HG02759 (cell line): ENCODE measurements at regions not wholly inside any gene's neighbourhood (a gene's known extent, or its start where the extent isn't known, plus 50 kb on each side); places are given as distances from the start of the nearest gene placed in this dataset.

Source experiments
- ATAC-seq: cut with Tn5 transposase; IDR thresholded peaks from one replicate; pipeline ENCODE4 v1.9.1; 2021; ENCODE audit warnings: mild to moderate bottlenecking, moderate library complexity; ENCODE audit not compliant: unreplicated experiment

DNA sequence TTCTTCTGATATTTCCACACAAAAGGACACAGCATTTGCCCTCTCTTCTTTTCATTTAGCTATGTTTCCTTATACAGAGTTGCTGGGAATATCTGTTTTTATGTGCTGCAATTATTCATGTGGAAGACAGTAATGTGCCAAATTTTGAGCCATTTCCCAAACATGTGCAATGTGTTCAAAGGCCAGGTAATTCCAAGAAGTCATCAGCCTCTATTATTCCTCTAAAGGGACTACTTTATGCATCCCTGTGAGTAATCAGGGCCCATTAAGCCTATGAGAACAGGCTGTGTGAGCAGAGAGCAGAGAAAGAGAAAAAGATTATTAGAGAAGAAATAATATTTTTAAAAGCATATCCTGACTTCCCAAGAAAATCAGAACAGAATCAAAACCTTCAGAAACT lies 107.6 kb upstream of the OSR1 start:
- no peak for ATAC-seq

DNA sequence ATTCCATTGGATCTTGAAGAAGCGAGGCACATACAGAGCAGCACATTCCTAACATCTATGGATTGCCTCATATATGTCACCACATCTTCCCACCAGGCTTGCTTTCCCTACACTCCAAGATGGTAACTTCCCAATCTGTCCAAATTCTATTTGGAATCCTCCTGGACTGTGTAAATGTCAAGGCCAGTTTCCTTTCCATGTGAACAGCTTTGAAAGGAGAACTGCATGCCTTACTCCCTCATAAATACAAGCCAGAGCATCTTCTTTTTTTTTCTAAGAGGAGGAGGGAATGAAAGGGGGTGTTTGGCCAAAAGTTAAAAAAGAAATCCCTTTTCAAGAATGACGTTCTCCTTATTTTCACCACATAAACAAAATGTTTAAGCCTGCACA lies 103.8 kb upstream of the OSR1 start:
- ATAC-seq, result no peak

DNA sequence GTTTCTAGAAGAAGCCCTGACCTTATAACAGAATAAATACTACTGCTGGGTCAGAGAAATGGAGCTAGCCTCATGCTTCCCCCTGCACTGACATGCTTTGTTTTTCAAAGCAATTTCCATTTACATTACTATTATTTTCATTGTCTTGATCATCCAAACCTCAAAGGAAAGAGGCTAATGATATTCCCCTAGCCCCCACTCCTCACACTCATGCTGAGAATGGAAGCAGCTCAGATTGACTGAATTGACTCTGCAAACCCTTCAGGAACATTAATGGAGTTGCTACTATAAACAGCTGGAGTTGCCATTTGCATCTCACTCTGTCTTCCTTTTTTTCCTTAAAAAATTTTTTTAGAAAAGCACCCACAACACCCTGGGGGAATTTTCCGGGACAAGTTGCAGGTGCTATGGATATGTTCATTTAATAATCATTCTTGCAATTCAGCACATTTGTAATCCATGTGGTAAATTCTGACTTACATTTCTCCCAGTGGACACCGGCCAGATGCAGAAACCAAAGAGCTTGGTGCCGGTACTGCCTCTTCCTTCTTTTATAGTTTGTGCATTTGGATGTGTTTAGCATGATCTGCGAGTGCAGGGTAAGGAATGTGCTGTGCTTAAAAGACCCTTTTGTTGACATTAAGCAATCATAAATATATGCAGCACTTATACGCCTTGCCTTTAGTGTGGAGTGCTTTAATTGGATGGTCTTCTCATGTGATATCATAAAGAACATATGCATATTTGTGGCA lies 103.3 kb upstream of the OSR1 start:
- no peak for ATAC-seq

DNA sequence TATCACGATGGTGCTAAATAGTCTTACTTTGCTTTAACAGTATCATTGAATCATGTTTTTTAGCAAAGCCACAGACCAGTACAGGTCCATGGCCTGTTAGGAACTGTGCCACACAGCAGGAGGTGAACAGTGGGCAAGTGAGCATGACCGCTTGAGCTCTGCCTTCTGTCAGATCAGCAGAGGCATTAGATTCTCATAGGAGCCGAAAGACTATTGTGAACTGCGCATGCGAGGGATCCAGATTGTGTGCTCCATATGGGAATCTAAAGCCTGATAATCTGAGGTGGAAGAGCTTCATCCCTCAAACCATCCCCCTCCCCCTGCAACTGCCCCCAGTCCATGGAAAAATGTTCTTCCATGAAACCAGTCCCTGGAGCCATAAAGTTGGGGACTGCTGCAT lies 102.3 kb upstream of the OSR1 start:
- no peak for ATAC-seq

DNA sequence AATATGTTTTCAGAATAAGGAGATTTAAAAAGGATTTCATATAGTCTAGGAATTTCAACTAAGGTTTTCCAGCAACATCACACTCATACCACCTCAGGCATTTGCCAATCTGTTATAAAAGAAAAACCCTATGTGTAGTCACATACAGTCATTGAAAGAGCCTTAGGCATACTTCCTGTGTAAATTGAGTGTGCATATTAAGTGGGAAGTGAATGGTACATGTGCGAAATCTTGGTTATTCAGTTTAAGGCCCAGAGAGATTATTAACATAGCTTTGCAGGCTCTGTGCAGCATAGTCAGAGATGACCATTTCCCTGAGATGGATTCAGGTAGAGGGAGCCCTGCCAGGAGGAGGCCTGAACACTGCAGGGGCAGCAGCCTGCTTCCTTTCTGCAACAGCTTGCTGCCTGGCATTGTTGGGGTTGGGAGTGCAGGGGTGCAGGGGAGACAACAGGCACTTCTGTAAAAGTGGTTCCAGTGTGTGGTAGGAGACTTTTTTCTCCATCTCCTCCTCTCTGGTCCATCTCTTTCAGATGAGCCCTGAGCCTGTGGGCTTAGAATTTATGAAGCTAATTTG lies 100.1 kb upstream of the OSR1 start:
- ATAC-seq, result no peak

DNA sequence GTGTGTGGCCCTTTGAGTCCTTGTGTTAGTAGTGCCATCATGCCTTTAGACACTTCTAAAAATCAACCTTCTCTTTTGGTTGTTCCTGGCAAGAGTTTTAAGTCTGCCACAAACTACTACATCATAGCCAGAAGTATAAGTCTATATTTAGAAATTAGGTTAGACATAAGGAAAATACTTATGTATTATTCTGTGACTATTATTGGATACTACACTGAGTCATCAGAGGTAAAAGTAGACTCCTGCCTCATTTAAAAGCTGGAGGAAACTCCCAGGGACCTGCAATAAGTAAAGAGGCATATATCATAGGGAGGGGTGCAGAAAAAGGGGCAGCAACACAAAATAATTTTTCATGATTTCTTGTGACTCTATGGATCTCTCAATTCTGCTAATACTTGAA lies 99.4 kb upstream of the OSR1 start:
- no peak for ATAC-seq

DNA sequence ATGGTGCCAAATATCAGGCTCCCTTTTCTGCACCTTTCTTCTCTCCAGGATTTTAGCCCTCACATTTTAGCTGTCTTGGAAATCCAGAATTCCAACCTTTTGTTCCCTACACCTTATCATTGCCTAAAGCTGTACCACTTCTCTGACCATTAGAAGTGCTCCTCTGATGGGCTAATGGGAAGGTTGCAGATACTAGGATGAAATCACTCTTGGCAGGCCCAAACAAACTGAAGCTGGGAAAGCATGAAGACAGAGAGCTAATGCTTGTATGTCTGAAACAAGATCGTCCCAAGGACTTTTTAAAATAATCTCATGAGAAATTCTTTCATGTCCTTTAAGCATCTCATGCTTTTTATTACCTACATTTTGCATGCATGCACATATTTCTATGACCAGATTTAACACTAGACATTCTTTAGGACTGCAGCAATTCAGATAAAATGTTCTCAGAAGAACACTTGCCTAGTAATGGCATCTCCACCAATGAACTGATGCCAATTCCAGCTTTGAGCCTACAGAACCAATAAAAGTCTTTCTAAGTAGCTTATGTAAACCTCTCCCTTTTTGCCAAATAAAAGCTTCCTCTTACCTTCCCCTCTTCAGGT lies 98.4 kb upstream of the OSR1 start:
- no peak for ATAC-seq

DNA sequence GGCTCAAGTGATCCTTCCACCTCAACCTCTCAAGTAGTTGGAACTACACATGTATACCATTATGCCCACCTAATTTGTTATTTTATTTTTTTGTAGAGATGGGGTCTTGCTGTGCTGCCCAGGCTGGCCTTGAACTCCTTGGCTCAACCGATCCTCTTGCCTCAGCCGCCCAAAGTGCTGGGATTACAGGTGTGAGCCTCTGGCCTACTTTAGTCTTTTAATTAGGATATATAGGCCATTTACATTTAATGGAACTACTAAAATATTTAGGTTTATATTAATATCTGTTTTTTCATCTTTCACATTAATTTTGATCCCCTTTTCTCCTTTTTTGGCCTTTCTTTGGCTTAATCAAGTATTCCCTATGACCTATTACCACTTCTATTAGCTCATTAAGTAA lies 95.7 kb upstream of the OSR1 start:
- no peak for ATAC-seq

DNA sequence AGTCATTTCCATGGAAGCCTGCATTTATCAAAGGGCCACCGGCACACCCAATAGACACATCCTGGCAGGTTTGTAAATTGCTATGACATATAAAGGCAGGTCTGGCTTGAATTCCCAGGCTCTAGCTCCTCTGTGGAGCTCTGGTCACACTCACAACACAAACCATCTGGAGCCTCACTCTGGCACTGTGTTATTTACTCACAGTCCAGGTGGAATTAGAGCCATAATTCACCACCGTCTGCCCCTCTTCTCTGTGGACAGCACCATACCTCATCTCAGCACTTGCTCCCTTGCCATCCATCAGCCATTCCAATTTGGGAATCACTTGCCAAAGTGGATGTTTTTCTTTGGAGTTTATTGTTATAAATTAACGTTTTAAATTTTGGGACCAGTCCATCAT lies 84.3 kb upstream of the OSR1 start:
- no peak for ATAC-seq

DNA sequence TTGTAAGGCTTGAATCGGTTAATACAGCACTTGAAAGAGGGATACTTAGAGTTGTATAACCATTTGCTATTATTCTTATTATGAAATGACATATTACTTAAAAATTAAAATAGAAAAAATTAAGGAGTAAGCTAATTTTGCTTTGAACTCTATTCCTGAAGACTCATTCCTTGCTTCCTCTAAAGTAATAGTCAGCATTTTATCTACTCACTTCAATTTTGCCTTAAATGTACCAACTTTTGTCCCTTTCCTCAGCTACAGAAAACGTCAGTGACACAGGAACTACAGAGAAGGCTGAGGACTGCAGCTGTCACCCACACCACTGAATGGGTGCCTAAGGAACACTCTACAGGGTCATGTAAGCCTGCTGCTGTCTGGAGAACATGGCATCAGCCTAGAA lies 80.7 kb upstream of the OSR1 start:
- no peak for ATAC-seq

DNA sequence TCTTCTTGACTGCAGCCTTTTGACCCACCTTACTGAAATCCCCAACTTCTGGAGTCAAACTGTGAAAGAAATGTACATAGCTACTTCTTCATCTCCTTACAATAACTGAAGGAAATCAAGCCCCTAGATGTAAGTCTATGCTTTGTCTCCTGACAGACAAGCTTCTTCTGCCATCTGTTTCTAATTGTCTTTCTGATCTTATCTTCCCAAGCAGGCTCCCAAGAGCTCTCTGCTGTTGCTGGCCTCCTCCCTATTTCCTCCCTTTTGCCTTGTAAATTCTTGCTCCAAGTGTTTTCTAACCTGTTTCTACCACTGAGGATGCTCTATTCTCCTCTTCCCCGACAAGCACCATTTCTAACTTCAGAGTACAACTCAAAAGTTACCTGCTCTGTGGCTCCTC lies 77.4 kb upstream of the OSR1 start:
- no peak for ATAC-seq

DNA sequence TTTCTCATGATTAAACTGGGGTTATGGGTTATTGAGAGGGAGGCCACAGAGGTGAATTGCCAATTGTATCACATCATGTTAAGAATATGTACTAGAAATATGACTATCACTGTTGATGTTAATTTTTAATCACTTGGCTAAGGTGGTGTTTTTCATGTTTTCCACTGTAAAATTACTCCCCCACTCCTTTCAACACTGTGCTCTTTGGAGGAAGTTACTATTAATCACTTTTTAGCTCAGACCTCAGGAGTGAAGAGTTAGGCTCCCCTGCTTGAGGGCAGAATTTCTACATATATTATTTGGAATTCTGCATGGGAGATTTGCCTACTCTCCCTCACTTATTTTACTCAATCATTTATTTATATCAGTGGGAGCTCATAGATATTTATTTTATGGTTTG lies 76.0 kb upstream of the OSR1 start:
- ATAC-seq, result no peak

DNA sequence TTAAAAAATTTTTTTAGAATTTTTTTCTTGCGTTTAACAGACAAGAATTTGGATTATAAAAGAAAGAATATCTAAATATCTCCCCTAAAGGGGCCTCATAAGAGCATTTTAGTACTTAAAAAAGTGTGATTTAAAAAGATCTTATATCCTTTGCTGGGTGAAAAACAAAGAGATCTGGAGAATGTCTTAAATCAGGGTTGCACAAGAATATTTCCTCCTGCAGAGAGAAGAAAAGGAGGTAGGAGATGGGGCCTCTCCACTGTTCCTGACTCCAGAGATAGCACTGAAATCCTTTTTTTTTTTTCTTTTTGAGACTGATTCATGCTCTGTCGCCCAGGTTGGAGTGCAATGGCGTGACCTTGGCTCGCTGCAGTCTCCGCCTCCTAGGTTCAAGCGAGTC lies 68.5 kb upstream of the OSR1 start:
- no peak for ATAC-seq

DNA sequence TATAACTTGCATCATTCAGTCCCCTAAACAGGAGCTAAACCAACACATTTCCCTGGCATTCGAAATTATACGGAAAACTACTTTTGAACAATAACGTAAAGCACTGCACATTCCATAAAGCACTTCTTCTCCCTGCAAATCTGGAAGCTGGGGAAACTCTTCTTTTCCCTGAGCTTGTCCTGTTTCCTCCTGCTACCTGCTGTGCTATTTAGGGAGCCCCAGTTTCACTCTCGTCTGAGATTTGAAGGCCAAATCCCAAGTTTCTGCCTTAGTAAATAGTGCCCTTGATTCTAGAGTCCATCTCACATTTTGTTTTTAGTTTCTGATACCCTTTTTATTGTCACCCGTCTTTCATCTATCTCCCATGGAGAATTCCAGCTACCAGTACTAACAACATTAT lies 67.7 kb upstream of the OSR1 start:
- ATAC-seq, result no peak

DNA sequence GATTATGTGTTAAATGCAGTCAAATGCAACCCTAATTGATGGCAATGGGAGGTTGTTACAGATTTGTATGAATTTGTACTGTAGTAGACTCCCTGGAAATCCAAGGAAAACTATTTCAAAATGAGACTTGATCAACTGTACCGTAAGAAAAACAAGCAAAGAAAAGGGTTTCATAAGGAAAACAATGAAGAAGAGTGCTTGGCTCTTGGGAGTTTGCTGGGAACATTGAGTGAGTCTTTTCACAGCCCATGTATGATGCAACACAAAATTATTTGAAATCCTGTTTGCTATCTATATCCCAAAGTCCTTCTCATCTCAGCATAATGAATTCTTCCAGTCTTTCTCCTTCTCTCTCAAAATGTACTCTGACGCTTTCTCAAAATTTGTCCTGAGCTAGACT lies 67.0 kb upstream of the OSR1 start:
- no peak for ATAC-seq

DNA sequence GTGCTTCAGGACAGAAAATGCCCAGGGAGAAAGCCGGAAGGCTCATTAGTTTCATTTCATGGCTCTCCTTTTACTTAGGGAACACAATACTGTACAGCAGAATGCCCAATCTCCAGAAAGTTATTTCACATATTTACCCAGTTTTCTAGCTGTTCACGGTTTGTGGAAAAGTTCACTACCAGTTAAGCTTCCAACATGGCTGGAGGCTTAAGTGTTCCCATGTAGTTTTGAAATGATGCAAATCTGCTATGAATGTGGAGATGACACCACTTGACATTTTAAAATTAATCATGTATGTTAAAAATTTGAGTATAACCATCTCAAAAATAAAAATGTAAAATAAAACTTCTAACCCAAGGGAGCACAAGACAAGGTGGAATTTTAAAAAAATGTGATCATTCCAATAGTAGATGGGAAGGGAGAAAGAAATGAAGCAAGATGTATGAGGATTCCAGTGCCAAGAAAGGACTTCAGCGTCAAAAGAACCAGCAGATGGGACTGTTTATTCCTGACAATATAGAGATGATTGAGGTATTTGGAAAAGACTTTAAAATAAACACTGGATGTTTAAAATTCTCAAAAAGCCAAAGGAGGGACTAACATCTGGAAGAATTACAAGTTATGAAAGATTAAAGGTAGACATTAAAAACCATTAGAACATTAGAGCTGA lies 60.9 kb upstream of the OSR1 start:
- no peak for ATAC-seq

DNA sequence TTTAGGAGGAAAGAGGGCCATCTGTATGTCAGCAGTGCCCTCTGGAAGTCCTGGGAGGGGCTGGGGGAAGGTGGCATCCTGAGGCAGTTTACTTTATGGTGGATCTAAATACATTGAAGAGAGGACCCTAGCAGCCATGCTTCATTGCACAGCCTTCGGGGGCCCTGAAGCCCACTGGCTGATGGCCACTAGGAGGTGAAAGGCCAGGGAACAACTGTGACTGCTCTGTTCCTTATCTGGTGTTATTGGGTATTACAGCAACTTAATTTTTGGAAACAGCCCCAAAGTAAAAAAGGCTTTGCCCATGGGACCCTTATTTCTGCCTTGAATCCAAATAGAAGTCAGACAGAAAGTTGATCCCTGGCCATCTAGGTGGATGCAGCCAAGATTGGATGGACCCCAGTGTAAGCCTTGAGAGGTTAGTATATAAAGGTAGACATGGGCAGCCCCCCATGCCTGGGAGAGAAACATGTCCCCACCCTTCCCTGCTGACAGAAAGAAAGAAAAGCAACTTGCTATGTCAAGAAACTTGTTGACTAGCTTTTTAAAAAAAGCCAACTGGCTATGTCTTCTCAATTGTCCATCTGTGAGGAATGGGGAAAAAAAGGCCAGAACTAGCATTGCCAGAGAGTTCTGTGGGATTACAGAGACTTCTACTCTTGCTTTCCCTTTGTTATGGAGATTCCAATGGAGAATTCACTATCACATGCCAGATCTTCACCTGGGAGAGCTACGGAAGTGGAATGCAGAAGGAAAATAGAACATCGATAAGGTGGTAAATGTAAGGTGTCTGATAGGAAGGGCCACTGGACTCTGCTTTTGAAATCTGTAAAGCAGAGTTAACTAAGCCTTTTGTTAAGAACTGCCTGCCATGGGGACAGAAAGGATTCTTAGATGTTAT lies 58.6 kb upstream of the OSR1 start:
- no peak for ATAC-seq

DNA sequence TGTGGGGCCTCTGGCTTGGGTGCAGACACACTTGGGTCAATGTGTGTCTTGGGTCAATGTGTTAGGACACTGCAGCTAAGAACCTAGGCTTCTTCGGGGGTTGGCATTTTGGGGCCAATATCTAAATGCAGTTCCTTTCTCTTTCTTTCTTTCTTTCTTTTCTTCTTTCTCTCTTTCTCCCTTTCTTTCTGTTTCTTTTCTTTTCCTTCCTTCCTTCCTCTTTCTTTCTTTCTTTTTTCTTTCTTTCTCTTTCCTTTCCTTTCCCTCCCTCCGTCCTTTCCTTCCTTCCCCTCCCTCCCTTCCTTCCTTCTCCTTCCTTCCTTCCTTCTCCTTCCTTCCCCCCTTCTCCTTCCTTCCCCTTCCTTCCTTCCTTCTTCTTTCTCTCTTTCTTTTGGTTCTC lies 57.7 kb upstream of the OSR1 start:
- no peak for ATAC-seq

DNA sequence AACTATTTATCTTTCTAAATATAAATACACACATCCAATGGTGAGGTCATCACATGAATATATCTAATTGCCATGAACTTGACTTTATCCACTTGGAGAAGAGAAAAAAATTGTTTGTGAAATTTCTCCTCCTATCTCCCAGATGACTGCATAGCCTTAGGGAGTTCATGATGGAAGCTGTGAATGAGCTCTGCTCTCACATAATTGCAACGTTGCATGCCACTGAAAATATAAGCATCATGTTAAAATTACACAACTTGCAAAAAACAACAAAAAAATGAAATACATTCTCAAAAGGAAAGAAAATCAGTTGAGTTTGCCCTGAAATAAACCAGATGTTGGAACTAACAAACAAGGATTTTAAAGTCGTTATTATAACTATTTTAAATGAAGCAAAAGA lies 50.6 kb upstream of the OSR1 start:
- ATAC-seq, result no peak

DNA sequence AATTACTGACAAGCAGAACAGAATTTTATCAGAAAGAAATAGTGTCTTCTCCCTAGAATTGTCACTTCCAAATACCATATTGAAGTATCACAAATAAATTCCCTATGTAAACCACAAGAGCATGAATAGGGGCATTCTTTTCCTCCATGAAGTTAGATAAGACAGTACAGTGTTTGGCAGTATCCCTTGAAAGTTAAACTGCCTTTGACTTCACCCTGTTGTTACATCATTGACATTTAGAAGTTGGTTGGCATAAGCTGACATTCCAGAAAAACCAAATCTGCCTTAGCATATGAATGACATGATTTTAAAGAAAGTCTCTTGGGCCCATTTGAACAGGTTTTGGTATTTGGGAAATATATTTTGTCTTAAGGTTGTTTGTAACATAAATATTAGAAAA lies 50.2 kb upstream of the OSR1 start:
- ATAC-seq, result no peak
